WTC11 (cell line): ENCODE measurements at regions not wholly inside any gene's neighbourhood (a gene's known extent, or its start where the extent isn't known, plus 50 kb on each side); places are given as distances from the start of the nearest gene placed in this dataset.

Source experiments
- ATAC-seq: fragments of 200-7000 bp; cut with Tn5 transposase; 2 replicates; pipeline ENCODE4 v1.10.0; 2021; ENCODE audit warnings: mild to moderate bottlenecking, moderate library complexity
- CTCF ChIA-PET: fragments of 300-600 bp; sonication (Branson Sonifier 250); formaldehyde crosslinking; loops from one replicate; lab custom pipeline; 2021; ENCODE audit warnings: antibody characterized with exemption; lab: Charles Lee
- POLR2A ChIA-PET: fragments of 350-600 bp; sonication (Branson Sonifier 250); formaldehyde crosslinking; loops from one replicate; lab custom pipeline; 2021; ENCODE audit warnings: antibody characterized with exemption; lab: Charles Lee
- DNase-seq: peaks from one replicate; pipeline ENCODE4 v3.0.0; 2021; ENCODE audit warnings: low spot score
- H3K27ac Mint-ChIP-seq: 2 replicates; pipeline ENCODE4 v1.8.0; 2021; ENCODE audit warnings: mixed read lengths
- H3K27me3 Mint-ChIP-seq: 2 replicates; pipeline ENCODE4 v1.8.0; 2021; ENCODE audit warnings: low read depth, mild to moderate bottlenecking, moderate library complexity, mixed read lengths
- H3K36me3 Mint-ChIP-seq: 2 replicates; pipeline ENCODE4 v1.8.0; 2021; ENCODE audit warnings: mixed read lengths
- H3K4me1 Mint-ChIP-seq: 2 replicates; pipeline ENCODE4 v1.8.0; 2022; ENCODE audit warnings: mixed read lengths
- H3K4me3 Mint-ChIP-seq: 2 replicates; pipeline ENCODE4 v1.8.0; 2021; ENCODE audit warnings: mild to moderate bottlenecking, moderate library complexity, mixed read lengths
- H3K9me3 Mint-ChIP-seq: 2 replicates; pipeline ENCODE4 v1.8.0; 2021; ENCODE audit warnings: mixed read lengths
- CDX4 ChIP-seq: fragments of 250-450 bp; sonication (Bioruptor Pico); IDR thresholded peaks from 2 replicates; pipeline ENCODE4 v1.9.0; 2021; ENCODE audit warnings: moderate library complexity, mild to moderate bottlenecking, inconsistent platforms, borderline replicate concordance
- CREB1 ChIP-seq: sonication (generic); formaldehyde crosslinking; IDR thresholded peaks from 2 replicates; pipeline ENCODE4 v1.8.0; 2023; ENCODE audit warnings: mild to moderate bottlenecking, missing genetic modification reagents
- E2F1 ChIP-seq: sonication (generic); formaldehyde crosslinking; IDR thresholded peaks from 2 replicates; pipeline ENCODE4 v1.8.0; 2022; ENCODE audit warnings: mild to moderate bottlenecking, missing genetic modification reagents
- E2F4 ChIP-seq: sonication (generic); formaldehyde crosslinking; IDR thresholded peaks from 2 replicates; pipeline ENCODE4 v1.8.1; 2022; ENCODE audit warnings: low read depth, mild to moderate bottlenecking, moderate library complexity, missing genetic modification reagents, borderline replicate concordance
- ETV6 ChIP-seq: sonication (generic); formaldehyde crosslinking; IDR thresholded peaks from 2 replicates; pipeline ENCODE4 v1.8.1; 2022; ENCODE audit warnings: mild to moderate bottlenecking, missing genetic modification reagents
- FOXJ3 ChIP-seq: sonication (generic); formaldehyde crosslinking; IDR thresholded peaks from 2 replicates; pipeline ENCODE4 v1.9.0; 2021; ENCODE audit warnings: missing genetic modification reagents, mild to moderate bottlenecking, borderline replicate concordance
- MLX ChIP-seq: sonication (generic); formaldehyde crosslinking; IDR thresholded peaks from 2 replicates; pipeline ENCODE4 v1.8.1; 2023; ENCODE audit warnings: mild to moderate bottlenecking, missing genetic modification reagents, moderate library complexity
- MXD4 ChIP-seq: fragments of 250-450 bp; sonication (Bioruptor Pico); IDR thresholded peaks from 2 replicates; pipeline ENCODE4 v1.8.0; 2021; ENCODE audit warnings: mild to moderate bottlenecking, moderate library complexity, borderline replicate concordance
- NFATC4 ChIP-seq: fragments of 250-450 bp; sonication (Bioruptor Pico); IDR thresholded peaks from 2 replicates; pipeline ENCODE4 v1.9.0; 2021; ENCODE audit warnings: mild to moderate bottlenecking
- NFE2L1 ChIP-seq: sonication (generic); formaldehyde crosslinking; IDR thresholded peaks from 2 replicates; pipeline ENCODE4 v1.8.1; 2023; ENCODE audit warnings: missing genetic modification reagents
- RELA ChIP-seq: sonication (generic); formaldehyde crosslinking; IDR thresholded peaks from 2 replicates; pipeline ENCODE4 v1.8.1; 2022; ENCODE audit warnings: missing genetic modification reagents, mild to moderate bottlenecking, borderline replicate concordance
- SMAD3 ChIP-seq: sonication (generic); formaldehyde crosslinking; IDR thresholded peaks from 2 replicates; pipeline ENCODE4 v1.8.0; 2022; ENCODE audit warnings: missing genetic modification reagents, mild to moderate bottlenecking, borderline replicate concordance
- TEAD4 ChIP-seq: sonication (generic); formaldehyde crosslinking; IDR thresholded peaks from 2 replicates; pipeline ENCODE4 v1.8.0; 2022; ENCODE audit warnings: mild to moderate bottlenecking, missing genetic modification reagents
- ZNF416 ChIP-seq: fragments of 250-450 bp; sonication (Bioruptor Pico); IDR thresholded peaks from 2 replicates; pipeline ENCODE4 v1.9.0; 2021; ENCODE audit warnings: mild to moderate bottlenecking, inconsistent platforms
- TF ChIP-seq, protein P1 (sequence below): sonication (generic); formaldehyde crosslinking; IDR thresholded peaks from 2 replicates; pipeline ENCODE4 v1.8.1; 2023; ENCODE audit warnings: mild to moderate bottlenecking, missing genetic modification reagents
- TF ChIP-seq, protein P2 (sequence below): fragments of 250-450 bp; sonication (Bioruptor Pico); conservative IDR thresholded peaks from 2 replicates; pipeline ENCODE4 v1.9.0; 2021; ENCODE audit warnings: mild to moderate bottlenecking
- TF ChIP-seq, protein P3 (sequence below): sonication (generic); formaldehyde crosslinking; IDR thresholded peaks from 2 replicates; pipeline ENCODE4 v1.8.0; 2023; ENCODE audit warnings: missing genetic modification reagents, mild to moderate bottlenecking, borderline replicate concordance
- TF ChIP-seq, protein P4 (sequence below): sonication (generic); formaldehyde crosslinking; IDR thresholded peaks from 2 replicates; pipeline ENCODE4 v1.8.1; 2023; ENCODE audit warnings: mild to moderate bottlenecking, missing genetic modification reagents

- Mint-ChIP-seq H3K36me3 (no peaks in the 10 kb centered on the region), H3K27me3 (peaks cover 6% of the 10 kb centered on the region; the same call in 1 of the 2 replicates), H3K9me3 (peaks cover 3% of the 10 kb centered on the region; the same call in 1 of the 2 replicates), H3K27ac (no peak overlapping the region), H3K4me3 (no peak overlapping the region), H3K4me1 (0 out of 2 replicates have a peak, but pooled peaks cover 4% of the 10 kb centered on the region)
- no peak for DNase-seq
- TF ChIP-seq, protein P1, sequence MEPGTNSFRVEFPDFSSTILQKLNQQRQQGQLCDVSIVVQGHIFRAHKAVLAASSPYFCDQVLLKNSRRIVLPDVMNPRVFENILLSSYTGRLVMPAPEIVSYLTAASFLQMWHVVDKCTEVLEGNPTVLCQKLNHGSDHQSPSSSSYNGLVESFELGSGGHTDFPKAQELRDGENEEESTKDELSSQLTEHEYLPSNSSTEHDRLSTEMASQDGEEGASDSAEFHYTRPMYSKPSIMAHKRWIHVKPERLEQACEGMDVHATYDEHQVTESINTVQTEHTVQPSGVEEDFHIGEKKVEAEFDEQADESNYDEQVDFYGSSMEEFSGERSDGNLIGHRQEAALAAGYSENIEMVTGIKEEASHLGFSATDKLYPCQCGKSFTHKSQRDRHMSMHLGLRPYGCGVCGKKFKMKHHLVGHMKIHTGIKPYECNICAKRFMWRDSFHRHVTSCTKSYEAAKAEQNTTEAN (CRISPR knock-in tag): no peak
- TF ChIP-seq, protein P2, sequence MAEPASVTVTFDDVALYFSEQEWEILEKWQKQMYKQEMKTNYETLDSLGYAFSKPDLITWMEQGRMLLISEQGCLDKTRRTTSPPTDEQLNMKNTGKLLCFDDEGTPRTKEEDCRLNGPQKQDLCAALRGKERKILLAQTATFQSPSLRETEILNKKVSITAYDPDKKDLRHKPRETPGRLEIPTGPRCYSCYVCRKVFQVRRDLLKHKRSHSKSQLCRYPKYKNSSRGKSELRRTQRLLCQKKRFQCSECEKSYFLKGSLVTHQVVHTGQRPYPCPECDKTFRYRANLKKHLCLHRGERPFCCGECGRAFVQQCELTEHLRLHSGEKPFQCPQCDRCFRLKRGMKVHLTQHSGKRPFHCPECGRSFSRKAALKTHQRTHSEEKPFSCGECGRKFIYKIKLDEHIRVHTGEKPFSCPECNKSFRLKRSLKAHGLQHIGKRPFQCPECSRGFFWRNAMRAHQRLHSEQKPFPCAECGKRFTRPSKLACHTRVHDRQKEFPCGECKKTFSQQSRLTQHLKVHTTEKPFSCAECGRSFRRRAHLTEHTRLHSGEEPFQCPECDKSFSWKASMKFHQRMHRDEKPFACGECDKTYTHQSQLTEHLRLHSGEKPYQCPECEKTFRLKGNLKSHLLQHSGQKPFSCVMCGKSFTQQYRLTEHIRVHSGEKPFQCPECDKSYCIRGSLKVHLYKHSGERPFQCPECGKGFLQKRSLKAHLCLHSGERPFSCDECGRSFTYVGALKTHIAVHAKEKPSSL (CRISPR knock-in tag): no peak
- no peak for TF ChIP-seq NFE2L1 (CRISPR knock-in tag)
- TF ChIP-seq, protein P3, sequence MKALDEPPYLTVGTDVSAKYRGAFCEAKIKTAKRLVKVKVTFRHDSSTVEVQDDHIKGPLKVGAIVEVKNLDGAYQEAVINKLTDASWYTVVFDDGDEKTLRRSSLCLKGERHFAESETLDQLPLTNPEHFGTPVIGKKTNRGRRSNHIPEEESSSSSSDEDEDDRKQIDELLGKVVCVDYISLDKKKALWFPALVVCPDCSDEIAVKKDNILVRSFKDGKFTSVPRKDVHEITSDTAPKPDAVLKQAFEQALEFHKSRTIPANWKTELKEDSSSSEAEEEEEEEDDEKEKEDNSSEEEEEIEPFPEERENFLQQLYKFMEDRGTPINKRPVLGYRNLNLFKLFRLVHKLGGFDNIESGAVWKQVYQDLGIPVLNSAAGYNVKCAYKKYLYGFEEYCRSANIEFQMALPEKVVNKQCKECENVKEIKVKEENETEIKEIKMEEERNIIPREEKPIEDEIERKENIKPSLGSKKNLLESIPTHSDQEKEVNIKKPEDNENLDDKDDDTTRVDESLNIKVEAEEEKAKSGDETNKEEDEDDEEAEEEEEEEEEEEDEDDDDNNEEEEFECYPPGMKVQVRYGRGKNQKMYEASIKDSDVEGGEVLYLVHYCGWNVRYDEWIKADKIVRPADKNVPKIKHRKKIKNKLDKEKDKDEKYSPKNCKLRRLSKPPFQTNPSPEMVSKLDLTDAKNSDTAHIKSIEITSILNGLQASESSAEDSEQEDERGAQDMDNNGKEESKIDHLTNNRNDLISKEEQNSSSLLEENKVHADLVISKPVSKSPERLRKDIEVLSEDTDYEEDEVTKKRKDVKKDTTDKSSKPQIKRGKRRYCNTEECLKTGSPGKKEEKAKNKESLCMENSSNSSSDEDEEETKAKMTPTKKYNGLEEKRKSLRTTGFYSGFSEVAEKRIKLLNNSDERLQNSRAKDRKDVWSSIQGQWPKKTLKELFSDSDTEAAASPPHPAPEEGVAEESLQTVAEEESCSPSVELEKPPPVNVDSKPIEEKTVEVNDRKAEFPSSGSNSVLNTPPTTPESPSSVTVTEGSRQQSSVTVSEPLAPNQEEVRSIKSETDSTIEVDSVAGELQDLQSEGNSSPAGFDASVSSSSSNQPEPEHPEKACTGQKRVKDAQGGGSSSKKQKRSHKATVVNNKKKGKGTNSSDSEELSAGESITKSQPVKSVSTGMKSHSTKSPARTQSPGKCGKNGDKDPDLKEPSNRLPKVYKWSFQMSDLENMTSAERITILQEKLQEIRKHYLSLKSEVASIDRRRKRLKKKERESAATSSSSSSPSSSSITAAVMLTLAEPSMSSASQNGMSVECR (CRISPR knock-in tag): no peak
- no peak for TF ChIP-seq FOXJ3 (CRISPR knock-in tag)
- no peak for TF ChIP-seq ZNF416
- no peak for TF ChIP-seq ETV6
- TF ChIP-seq RELA (CRISPR knock-in tag): no peak
- no peak for TF ChIP-seq TEAD4 (CRISPR knock-in tag)
- TF ChIP-seq, protein P4, sequence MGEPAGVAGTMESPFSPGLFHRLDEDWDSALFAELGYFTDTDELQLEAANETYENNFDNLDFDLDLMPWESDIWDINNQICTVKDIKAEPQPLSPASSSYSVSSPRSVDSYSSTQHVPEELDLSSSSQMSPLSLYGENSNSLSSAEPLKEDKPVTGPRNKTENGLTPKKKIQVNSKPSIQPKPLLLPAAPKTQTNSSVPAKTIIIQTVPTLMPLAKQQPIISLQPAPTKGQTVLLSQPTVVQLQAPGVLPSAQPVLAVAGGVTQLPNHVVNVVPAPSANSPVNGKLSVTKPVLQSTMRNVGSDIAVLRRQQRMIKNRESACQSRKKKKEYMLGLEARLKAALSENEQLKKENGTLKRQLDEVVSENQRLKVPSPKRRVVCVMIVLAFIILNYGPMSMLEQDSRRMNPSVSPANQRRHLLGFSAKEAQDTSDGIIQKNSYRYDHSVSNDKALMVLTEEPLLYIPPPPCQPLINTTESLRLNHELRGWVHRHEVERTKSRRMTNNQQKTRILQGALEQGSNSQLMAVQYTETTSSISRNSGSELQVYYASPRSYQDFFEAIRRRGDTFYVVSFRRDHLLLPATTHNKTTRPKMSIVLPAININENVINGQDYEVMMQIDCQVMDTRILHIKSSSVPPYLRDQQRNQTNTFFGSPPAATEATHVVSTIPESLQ (CRISPR knock-in tag): no peak
- TF ChIP-seq SMAD3: no peak
- TF ChIP-seq NFATC4: no peak
- no peak for TF ChIP-seq MXD4
- no peak for TF ChIP-seq CREB1
- TF ChIP-seq CDX4 (CRISPR knock-in tag): no peak
- TF ChIP-seq E2F4 (CRISPR knock-in tag): no peak
- TF ChIP-seq E2F1 (CRISPR knock-in tag): no peak
- TF ChIP-seq MLX (CRISPR knock-in tag): no peak
- no peak for ATAC-seq
- CTCF ChIA-PET: no interaction called here
- POLR2A ChIA-PET: no interaction called here
These were observed 133.4 kb upstream of the GATB start for GRCh38 chr4:151894246-151894645.
